T-helper 1 cell treated with Interleukin-12 subunit alpha and Interleukin-12 subunit beta and Interleukin-4 antibody, amounts not matched to agents 30 ng/mL and 1 ng/mL, for 36 hours (primary cell): ENCODE measurements at regions not wholly inside any gene's neighbourhood (a gene's known extent, or its start where the extent isn't known, plus 50 kb on each side); places are given as distances from the start of the nearest gene placed in this dataset.
"Not testable (repeated sequence)": the region's sequence is repeated elsewhere in the genome, so short reads cannot be mapped to it uniquely, and the experiment has no call there.

Source experiments
- intact Hi-C: fragments of 100-400 bp; cut with micrococcal nuclease; formaldehyde crosslinking; loops from one replicate; pipeline ENCODE4 v1.15.1; 2024

- intact Hi-C loops, result loop anchor here (2.0 to 10.0 kb wide), 2 partner anchors 831 to 1087 kb away; partner anchors contain the start of gene SAP30L
Measured at GRCh38 chr5:153357493-153358112, 132.9 kb upstream of the GRIA1 start.

- intact Hi-C loops, result loop anchor here (2.0 to 10.0 kb wide), 2 partner anchors 832 to 1086 kb away; partner anchors contain the start of gene SAP30L
Measured at GRCh38 chr5:153358315-153358976, 132.0 kb upstream of the GRIA1 start.

GRCh38 chr5:153360860-153361259, 129.6 kb upstream of the GRIA1 start:
- intact Hi-C loops, result no loop called here

- intact Hi-C loops, result no loop called here
Measured at GRCh38 chr5:153361735-153362409, 128.6 kb upstream of the GRIA1 start.

- intact Hi-C loops, result no loop called here
Measured at GRCh38 chr5:153365547-153365946, 124.9 kb upstream of the GRIA1 start.

GRCh38 chr5:153367466-153367865, 123.0 kb upstream of the GRIA1 start:
- intact Hi-C loops, result no loop called here

GRCh38 chr5:153372425-153373129, 117.9 kb upstream of the GRIA1 start:
- intact Hi-C loops, result no loop called here

- intact Hi-C loops, result no loop called here
Measured at GRCh38 chr5:153373130-153373498, 117.4 kb upstream of the GRIA1 start.

GRCh38 chr5:153381630-153382029, 108.8 kb upstream of the GRIA1 start:
- intact Hi-C loops, result not testable (repeated sequence)

GRCh38 chr5:153390569-153390968, 99.9 kb upstream of the GRIA1 start:
- intact Hi-C loops, result no loop called here

GRCh38 chr5:153399595-153399994, 90.9 kb upstream of the GRIA1 start:
- intact Hi-C loops, result no loop called here

- intact Hi-C loops, result no loop called here
Measured at GRCh38 chr5:153400931-153401330, 89.5 kb upstream of the GRIA1 start.

- intact Hi-C loops, result no loop called here
Measured at GRCh38 chr5:153402550-153402949, 87.9 kb upstream of the GRIA1 start.

- intact Hi-C loops, result no loop called here
Measured at GRCh38 chr5:153403470-153403869, 87.0 kb upstream of the GRIA1 start.

GRCh38 chr5:153404747-153405146, 85.7 kb upstream of the GRIA1 start:
- intact Hi-C loops, result no loop called here

GRCh38 chr5:153421676-153422075, 68.8 kb upstream of the GRIA1 start:
- intact Hi-C loops, result no loop called here

GRCh38 chr5:153425914-153426313, 64.6 kb upstream of the GRIA1 start:
- intact Hi-C loops, result no loop called here

GRCh38 chr5:153429761-153430380, 60.6 kb upstream of the GRIA1 start:
- intact Hi-C loops, result no loop called here

- intact Hi-C loops, result no loop called here
Measured at GRCh38 chr5:153432583-153432982, 57.9 kb upstream of the GRIA1 start.

GRCh38 chr5:153437251-153437650, 53.2 kb upstream of the GRIA1 start:
- intact Hi-C loops, result no loop called here

GRCh38 chr5:153439130-153439529, 51.3 kb upstream of the GRIA1 start:
- intact Hi-C loops, result no loop called here
